ENCODE measurements at regions not wholly inside any gene's neighbourhood (a gene's known extent, or its start where the extent isn't known, plus 50 kb on each side); places are given as distances from the start of the nearest gene placed in this dataset.

GRCh38 chr1:30807318-30808066 lies 49.9 kb upstream of the LAPTM5 start:
- TF ChIP-seq CREB1 (IDR thresholded peaks at IDR 0.05; ENCODE audit: low read depth) (no peak), NFIC (IDR thresholded peaks at IDR 0.05) (peak; percentile 29; the same call in 1 of the 2 replicates)
